ENCODE measurements at regions not wholly inside any gene's neighbourhood (a gene's known extent, or its start where the extent isn't known, plus 50 kb on each side); places are given as distances from the start of the nearest gene placed in this dataset.
"Not testable (repeated sequence)": the region's sequence is repeated elsewhere in the genome, so short reads cannot be mapped to it uniquely, and the experiment has no call there.

DNA sequence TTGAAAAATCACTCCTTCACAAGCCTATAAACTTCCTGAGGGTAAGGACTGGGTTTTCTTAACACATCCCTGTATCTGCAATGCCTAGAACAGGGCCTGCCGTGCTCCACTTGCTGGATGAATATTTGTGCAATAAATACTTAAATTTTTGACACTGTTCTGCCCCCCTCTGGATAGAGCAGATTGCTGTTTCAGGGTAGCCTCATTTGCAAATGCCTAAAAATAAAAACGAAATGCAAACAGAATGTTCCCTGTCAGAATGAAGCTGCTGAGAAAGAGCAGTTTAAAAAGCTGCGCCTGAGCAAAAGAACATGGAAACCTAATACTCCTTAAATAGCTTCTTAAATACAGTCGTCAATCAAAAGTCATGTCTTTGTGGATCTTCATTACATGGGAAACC lies 385.3 kb downstream of the PRELID2 start:
- Mint-ChIP-seq H3K4me3 (no peak overlapping the region), H3K36me3 (no peaks in the 10 kb centered on the region), H3K4me1 (ENCODE audit: unreplicated experiment) (peaks cover 14% of the 10 kb centered on the region), H3K27ac (no peak overlapping the region), H3K27me3 (no peaks in the 10 kb centered on the region), H3K9me3 (peaks cover 9% of the 10 kb centered on the region)
- TF ChIP-seq, protein P1, sequence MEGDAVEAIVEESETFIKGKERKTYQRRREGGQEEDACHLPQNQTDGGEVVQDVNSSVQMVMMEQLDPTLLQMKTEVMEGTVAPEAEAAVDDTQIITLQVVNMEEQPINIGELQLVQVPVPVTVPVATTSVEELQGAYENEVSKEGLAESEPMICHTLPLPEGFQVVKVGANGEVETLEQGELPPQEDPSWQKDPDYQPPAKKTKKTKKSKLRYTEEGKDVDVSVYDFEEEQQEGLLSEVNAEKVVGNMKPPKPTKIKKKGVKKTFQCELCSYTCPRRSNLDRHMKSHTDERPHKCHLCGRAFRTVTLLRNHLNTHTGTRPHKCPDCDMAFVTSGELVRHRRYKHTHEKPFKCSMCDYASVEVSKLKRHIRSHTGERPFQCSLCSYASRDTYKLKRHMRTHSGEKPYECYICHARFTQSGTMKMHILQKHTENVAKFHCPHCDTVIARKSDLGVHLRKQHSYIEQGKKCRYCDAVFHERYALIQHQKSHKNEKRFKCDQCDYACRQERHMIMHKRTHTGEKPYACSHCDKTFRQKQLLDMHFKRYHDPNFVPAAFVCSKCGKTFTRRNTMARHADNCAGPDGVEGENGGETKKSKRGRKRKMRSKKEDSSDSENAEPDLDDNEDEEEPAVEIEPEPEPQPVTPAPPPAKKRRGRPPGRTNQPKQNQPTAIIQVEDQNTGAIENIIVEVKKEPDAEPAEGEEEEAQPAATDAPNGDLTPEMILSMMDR (conservative IDR thresholded peaks at IDR 0.05): no peak
- no peak for DNase-seq (ENCODE audit: extremely low spot score, unreplicated experiment)

DNA sequence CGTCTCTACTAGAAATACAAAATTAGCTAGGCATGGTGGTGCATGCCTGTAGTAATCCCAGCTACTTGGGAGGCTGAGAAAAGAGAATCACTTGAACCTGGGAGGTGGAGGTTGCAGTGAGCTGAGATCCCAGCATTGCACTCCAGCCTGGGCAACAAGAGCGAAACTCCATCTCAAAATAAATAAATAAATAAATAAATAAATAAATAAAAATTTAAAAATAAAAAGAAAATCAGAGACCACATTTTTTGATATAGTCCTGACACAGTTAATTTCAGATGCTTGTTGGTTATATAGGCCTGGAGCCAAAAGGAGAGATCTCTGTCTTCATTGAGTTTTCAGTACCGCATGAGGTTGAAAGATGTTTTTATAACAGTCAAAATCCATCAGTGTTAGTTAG lies 388.3 kb downstream of the PRELID2 start:
- H3K4me1 Mint-ChIP-seq (ENCODE audit: unreplicated experiment): peaks cover 20% of the 10 kb centered on the region

DNA sequence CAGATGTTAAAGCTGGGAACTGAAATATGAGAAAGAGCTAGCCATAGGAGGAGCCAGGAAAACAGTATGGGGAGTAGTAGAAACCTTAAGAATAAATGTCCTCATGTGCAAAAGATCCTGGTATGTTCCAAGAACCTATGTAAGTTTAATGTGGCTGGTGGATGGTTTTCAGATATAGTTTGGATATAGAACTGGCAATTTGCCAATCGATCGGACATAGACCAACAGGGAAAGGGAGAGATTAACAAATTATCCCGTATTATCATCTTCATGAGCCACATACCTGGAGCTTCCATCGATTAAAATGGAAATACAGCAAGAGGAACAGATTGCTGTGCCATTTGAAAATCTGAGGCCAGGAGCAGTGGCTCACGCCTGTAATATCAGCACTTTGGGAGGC lies 388.7 kb downstream of the PRELID2 start:
- Mint-ChIP-seq H3K4me1 (ENCODE audit: unreplicated experiment) (peaks cover 20% of the 10 kb centered on the region), H3K27ac (no peak overlapping the region), H3K36me3 (no peaks in the 10 kb centered on the region), H3K27me3 (no peaks in the 10 kb centered on the region), H3K4me3 (no peak overlapping the region), H3K9me3 (peaks cover 9% of the 10 kb centered on the region)
- TF ChIP-seq, protein P1 (conservative IDR thresholded peaks at IDR 0.05): no peak
- no peak for DNase-seq (ENCODE audit: extremely low spot score, unreplicated experiment)

More for the DNA sequence above, 388.3 kb downstream of the PRELID2 start:
- not testable (repeated sequence) for H3K4me3 Mint-ChIP-seq; H3K27me3 Mint-ChIP-seq; H3K36me3 Mint-ChIP-seq; H3K9me3 Mint-ChIP-seq; H3K27ac Mint-ChIP-seq; DNase-seq (ENCODE audit: extremely low spot score, unreplicated experiment)

DNA sequence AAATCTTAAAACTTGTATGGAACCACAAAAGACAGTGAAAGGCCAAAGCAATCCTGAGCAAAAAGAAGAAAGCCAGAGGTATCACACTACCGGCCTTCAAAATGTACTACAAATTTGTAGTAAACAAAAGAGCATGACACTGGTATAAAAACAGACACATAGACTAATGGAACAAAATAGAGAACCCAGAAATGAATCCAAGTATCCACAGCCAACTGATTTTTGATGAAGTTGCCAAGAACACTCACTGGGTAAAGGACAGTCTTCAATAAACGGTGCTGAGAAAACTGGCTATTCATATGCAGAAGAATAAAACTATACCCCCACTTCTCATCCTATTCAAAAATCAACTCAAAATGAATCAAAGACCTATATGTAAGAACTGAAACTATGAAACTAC lies 390.1 kb downstream of the PRELID2 start:
- Mint-ChIP-seq H3K4me3 (no peak overlapping the region), H3K9me3 (peaks cover 9% of the 10 kb centered on the region), H3K4me1 (ENCODE audit: unreplicated experiment) (peaks cover 12% of the 10 kb centered on the region)

DNA sequence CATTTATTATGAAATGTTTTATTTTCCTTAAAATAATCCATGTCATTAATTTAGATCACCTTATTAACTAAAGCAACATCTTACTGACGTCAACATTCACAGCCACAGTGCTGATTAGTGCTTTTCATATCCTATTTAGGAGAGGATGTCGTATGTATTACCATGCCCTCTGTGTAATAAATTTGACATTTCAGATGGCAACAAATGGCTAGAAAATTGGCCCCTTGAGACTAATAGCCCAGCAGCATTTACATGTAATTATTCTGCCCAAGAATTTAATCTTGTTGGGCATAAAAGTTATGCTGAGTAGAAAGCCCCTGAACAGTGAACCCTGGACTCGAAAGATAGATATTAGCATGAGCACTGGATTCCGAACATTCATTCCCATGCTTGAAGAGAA lies 391.2 kb downstream of the PRELID2 start:
- no peaks in the 10 kb centered on the region for H3K27me3 Mint-ChIP-seq
- H3K4me3 Mint-ChIP-seq: no peak overlapping the region
- no peak for DNase-seq (ENCODE audit: extremely low spot score, unreplicated experiment)
- H3K36me3 Mint-ChIP-seq: no peaks in the 10 kb centered on the region
- peaks cover 5% of the 10 kb centered on the region for H3K4me1 Mint-ChIP-seq (ENCODE audit: unreplicated experiment)
- H3K27ac Mint-ChIP-seq: no peak overlapping the region
- TF ChIP-seq, protein P1 (conservative IDR thresholded peaks at IDR 0.05): no peak
- H3K9me3 Mint-ChIP-seq: peaks cover 7% of the 10 kb centered on the region

More for the DNA sequence above, 390.1 kb downstream of the PRELID2 start:
- Mint-ChIP-seq H3K36me3 (no peaks in the 10 kb centered on the region), H3K27ac (no peak overlapping the region), H3K27me3 (no peaks in the 10 kb centered on the region)
- DNase-seq (ENCODE audit: extremely low spot score, unreplicated experiment): no peak
- TF ChIP-seq, protein P1 (conservative IDR thresholded peaks at IDR 0.05): no peak

DNA sequence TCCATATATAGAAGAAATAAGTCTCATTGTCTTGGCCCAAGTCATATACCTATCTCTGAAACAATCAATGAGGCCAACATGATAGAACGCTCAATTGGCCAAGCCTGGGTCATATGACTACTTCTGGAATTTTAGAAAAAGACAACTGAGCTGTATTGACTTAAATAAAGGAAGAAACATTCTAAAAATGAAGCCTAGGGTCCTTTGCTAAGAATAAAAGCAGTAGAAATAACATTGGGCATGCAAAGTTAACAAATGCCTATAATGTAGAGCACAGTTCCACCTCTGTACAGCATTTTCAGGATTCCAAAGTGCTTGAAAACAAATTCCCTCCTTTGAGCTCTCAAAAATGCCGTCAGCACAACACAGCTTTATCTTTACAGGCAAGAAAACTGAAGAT lies 391.8 kb downstream of the PRELID2 start:
- TF ChIP-seq, protein P1 (conservative IDR thresholded peaks at IDR 0.05): no peak
- Mint-ChIP-seq H3K4me1 (ENCODE audit: unreplicated experiment) (peaks cover 5% of the 10 kb centered on the region), H3K27me3 (no peaks in the 10 kb centered on the region), H3K27ac (no peak overlapping the region), H3K4me3 (no peak overlapping the region), H3K9me3 (peaks cover 4% of the 10 kb centered on the region), H3K36me3 (no peaks in the 10 kb centered on the region)
- DNase-seq (ENCODE audit: extremely low spot score, unreplicated experiment): no peak

DNA sequence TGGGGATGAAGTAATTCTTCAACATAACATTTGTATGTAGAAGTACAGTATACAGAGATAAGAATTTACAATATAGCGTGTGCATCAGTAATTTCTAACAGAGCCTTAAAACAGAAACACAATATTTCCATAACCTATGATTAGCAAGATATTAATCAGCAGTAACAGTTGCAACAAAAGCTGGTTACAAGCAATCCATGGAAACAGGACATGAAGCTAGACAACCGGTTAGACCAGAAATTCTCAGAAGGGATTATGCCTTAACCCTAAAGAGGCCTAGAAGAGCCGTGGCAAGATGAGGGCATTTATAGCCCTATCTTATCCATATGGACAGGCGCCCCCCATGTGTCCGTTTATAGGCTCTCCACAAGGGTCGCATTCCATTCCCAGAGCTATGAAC lies 392.5 kb downstream of the PRELID2 start:
- DNase-seq (ENCODE audit: extremely low spot score, unreplicated experiment); H3K4me1 Mint-ChIP-seq (ENCODE audit: unreplicated experiment); H3K36me3 Mint-ChIP-seq; H3K27me3 Mint-ChIP-seq; H3K9me3 Mint-ChIP-seq: not testable (repeated sequence)
- Mint-ChIP-seq H3K4me3 (peak overlapping the region; percentile 4), H3K27ac (peak overlapping the region; percentile 37)
